ENCODE measurements at regions not wholly inside any gene's neighbourhood (a gene's known extent, or its start where the extent isn't known, plus 50 kb on each side); places are given as distances from the start of the nearest gene placed in this dataset.
A peak's percentile ranks its signal among the peaks of the same experiment; 100 is the strongest.
"Not testable (repeated sequence)": the region's sequence is repeated elsewhere in the genome, so short reads cannot be mapped to it uniquely, and the experiment has no call there.

DNA sequence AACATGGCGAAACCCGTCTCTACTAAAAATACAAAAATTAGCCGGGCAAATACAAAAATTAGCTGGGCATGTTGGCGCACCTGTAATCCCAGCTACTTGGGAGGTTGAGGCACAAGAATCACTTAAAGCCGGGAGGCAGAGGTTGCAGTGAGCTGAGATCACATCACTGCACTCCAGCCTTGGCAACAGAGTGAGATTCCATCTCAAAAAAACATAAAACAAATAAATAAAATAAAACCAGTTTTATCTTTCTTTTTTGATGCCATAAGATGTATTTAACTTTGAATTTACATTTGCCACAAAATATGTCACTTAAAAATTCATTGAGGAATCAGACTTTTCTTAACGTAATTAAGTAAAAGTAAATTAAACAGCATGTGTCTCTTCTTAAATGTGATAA, 113.3 kb upstream of the ERRFI1 start:
- no peak for DNase-seq

DNA sequence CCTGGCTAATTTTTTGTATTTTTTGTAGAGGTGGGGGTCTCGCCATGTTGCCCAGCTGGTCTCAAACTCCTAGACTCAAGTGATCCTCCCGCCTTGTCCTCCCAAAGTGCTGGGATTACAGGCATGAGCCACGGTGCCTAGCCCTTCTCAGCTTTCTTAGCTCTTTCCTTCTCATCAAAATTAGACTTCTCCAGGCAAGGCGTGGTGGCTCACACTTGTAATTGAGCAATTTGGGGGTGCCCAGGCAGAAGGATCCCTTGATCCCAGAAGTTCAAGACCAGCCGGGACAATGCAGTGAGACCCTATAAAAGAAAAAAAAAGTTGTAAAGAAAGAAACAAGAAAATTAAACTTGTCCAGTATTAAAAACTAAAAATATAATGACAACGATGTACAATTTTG, 112.6 kb upstream of the ERRFI1 start:
- DNase-seq, result no peak

DNA sequence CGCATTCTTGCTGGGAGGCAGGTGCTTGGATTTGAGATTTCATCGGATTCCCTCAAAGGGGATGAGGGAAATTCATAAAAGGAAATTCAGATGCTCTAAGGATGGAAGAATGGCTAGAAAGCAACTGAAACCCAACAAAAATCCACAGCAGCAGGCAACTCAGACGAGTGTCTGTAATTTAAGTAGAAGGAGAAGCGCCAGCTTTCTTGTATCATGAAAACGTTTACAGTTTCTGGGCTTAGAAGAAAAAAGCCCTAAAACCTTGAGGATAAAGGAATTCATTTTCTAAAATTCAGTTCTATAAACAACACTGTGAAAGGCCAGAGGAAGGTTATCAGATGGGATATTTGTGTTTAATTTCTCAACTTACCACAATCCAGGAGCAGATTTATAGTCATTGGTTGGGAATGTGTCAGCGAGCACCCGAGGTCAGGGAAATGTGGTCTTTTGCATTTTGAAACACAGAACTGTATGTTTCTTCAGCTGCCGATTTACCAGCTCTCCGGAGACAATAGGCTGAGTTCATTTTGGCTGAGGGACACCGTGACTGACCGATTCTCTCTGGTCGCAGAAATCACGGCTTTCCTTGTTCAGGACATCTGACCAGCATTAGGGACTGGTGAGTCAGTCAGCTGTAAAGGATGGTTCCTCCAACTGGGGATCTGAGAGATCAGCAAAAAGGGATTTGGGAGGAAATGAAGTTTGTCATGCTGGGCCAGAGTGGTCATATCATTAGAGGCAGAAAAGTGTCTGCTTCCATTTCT, 111.6 kb upstream of the ERRFI1 start:
- no peak for DNase-seq

DNA sequence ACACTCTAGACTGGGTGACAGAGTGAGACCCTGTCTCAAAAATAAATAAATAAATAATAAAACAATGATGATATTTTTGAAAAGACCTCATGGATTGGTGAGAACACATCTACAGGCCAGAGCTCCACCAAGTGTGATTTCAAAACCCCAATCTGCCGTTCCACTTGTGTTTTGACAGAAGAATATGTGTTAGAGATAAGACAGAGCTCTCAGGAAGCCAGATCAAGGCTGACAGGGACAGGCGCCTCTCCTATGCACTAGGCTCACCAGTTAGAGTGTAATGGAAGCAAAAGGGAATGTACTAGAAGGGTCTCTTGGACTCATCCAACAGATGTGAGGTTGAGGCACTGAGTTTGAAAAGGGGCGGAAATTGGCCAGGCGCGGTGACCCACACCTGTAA, 110.7 kb upstream of the ERRFI1 start:
- DNase-seq, result no peak

DNA sequence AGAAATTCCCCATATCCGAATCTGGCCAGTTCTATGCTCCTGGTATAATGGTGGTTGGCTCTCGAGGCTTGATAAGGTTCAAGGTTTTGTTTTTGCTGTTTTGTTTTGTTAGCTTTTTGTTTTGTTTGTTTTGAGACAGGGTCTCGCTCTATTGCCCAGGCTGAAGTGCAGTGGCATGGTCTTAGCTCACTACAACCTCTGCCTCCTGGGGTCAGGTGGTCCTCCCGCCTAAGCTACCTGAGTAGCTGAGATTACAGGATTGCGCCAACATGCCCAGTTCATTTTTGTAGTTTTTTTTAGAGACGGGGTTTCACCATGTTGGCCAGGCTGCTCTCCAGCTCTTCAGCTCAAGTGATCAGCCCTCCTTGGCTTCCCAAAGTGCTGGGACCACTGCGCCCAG, 109.1 kb upstream of the ERRFI1 start:
- DNase-seq, result no peak

DNA sequence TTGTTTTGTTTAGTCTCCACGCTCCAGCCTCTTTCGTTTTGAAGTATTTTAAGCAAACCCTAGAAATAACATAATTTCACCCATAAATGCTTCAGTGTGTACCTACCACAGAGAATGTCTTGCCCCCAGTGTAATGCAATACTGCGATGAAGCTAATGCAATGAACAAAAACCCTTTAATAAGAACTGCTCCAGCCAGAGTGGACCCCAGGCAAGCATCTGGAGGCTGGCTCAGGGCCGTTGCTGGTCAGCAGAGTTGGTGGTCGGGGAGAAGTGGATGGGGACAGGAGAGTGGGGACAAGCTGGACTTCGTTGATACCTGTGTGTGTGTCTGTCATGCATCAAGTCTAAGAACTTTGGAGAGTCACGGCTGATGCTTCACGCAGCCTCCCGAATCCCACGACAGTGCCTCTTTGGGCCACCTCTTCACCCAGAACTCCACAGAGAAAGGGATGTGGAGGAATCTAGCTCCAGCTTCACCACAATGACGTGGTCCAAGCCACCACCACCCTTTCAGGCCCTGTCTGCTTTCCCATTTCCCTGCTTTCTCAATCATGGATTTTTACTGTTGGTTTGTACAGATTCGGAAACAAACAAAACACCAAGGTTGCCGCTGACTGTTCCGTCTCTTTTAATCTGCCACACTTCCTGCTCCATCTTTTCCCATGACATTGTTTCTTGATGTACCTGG, 108.6 kb upstream of the ERRFI1 start:
- DNase-seq, result no peak

DNA sequence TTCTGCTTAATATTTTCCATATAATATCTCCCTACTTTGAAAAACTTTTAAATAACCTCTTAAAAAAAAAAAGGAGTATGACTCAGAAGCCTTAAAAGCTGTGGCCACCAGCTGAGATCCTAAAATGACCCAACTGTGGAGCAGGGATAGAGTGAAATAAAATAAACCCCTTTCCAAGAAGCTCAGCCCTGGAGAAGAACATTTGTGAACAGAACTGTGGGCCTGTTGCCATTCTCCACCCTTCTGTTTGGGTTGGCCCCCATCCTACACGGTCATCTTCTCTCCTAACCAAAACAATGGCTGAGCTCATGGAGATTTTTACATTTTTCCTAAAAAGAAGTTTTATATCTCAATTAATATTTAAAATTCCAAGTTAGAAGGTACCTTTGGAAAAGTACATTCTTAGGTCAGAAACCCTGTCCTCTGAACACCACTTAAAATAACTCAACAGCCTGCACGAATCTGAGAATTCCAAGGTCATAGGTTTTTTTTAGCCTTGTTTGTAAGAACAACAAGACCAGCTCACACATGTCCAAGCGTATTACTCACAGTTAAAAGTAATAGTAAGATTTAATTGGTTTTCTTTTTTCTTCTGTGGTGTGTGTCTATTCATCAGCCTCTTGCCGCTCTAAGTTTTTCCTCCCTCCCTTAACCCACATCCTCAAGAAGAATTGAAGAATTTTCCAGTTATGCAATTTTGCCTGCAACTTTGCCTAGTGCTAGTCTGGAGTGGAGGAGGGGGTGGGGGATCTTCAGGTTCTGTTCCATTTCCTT, 107.7 kb upstream of the ERRFI1 start:
- DNase-seq, result no peak

DNA sequence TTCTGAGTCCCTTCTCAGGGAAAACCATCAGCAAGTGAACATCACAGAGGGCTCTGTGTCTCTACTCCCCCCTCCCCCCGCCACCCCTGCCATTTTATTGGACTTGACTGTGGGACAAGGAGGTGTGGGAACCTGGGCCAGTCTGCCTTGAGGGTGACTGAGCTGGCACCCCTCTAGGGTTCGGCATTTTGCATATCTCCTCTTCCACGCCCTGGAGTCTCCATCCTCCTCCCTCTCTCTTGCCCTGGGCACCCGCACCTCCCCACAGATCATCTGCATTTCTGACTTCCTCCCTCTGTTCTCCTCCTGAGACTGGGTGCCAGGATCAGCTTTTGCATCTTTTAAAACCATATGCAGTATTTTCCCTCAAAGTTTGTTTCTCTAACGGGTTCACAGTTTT, 107.1 kb upstream of the ERRFI1 start:
- DNase-seq, result no peak

DNA sequence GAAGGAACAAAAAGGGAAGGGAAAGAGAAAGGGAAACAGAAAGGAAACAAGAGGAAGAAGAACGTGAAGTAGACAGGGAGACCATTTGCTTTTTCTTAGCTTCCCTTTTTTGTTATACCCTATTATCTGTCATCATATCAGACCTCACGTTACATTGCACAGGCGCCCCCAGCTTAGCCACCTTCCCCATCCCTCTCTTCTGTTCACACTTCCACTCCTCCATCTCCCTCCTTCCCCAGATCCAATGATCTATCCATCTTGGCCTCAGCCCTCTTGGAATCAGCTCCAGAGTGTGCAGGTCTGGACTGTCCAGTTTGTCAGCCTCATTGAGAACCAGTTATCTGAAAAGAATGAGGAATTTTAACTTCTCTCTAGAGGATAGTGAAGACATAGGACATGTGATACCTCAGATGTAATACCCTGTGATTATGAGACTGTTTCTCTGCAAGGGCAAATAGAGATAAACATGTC, 101.1 kb upstream of the ERRFI1 start:
- DNase-seq, result no peak

DNA sequence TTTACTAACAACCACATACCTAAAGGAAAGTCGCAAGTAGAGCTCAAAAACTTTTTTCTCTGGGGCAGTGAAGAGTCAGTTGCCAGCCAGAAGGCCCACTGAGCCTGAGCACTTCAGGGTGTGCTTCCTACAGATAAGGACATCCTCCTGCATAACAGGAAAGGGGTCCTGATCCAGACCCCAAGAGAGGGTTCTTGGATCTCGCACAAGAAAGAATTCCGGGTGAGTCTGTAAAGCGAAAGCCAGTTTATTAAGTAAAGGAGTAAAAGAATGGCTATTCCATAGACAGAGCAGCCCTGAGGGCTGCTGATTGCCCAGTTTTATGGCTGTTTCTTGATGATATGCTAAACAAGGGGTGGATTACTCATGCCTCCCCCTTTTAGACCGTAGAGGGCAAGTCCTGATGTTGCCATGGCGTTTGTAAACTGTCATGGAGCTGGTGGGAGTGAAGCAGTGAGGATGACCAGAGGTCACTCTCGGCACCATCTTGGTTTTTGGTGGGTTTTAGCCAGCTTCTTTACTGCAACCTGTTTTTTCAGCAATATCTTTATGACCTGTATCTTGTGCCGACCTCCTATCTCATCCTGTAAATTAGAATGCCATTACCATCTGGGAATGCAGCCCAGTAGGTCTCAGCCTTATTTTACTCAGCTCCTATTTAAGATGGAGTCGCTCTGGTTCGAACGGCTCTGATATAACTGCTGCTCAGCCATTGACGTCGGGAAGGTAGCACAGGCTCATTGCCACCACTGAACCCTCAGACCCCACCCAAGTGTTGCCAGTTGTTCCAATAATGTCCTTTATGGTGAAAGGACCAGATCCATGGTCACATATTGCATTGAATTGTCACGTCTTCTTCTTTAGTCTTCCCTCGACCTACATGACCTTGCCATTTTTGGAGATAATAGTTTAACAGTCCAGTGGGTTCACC, 96.6 kb upstream of the ERRFI1 start:
- DNase-seq, result no peak

DNA sequence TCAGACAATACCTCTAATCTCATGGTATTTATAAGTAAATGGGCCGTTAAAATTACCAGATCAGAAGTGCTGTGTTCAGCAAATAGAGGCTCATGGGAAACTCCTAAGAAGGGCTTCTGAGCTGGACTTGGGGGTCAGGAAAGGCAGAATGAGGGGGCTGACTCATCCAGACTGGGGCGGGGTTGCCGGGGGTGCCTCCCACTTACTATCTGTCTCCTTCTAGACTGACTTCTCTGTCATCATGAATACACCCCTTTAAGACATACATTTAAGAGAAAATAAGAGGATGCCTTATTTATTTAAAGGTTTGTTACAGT, 96.0 kb upstream of the ERRFI1 start:
- DNase-seq, result peak; percentile 12

DNA sequence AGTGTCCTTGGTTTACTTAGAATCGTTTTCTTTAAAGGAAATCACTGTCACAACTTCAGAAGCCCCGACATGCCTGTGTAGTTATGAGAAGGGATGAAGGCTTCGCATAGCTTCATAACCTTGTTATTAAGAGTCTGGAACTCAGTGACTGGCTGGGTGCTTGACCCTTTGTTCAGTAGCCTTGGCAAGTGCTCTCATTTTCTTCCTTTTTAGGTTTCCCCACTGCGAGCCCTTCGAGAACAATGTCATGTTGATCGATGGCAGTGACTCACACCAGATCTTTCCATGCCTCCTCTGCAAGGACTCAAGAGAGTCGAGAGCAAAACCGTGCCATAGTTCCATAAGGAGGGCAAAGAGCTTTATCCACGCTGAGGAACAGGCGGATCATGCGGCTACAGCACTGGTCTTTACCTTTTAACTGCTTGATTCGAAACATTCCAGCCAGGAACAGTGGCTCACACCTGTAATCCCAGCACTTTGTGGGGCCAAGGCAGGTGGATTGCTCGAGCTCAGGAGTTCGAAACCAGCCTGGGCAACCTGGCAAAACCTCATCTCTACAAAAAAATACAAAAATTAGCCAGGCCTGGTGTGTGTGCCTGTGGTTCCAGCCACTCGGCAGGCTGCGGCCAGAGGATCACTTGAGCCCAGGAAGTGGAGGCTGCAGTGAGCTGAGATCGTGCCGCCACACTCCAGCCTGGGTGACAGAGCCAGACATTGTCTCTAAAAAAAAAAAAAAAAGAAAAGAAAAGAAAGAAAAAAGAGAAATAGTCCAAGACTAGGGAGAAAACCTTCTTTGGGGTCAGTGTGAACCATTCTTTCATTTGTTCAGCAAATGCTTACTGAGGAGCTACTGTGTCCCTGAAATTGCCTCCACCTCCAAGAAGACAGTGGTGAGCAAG, 95.4 kb upstream of the ERRFI1 start:
- DNase-seq, result no peak

DNA sequence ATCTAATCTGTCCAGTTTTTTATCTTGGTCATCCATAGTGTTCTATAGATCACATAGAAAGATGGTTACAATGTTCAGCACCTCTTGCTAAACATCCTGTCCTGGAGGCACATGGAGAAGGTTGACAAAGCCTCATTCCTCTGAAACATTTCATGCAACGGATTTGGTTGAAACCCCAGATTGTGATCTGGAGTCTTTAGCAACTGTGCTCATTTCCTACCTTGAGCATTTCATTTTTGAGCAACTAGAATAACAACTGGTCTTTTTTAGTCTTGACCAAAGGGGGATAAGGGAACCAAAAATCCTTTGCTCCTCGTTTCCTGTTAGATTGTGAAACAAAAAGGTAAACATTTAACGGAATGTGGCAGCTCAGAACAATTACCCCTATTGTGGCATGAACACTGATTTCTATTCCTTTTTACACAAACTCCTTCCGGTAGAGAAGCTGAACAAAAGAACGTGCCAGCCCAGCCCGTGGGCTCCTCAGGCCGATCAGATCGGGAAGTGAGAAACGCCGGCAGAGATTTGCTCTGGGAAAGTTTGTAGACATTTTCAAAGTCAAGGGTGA, 94.7 kb upstream of the ERRFI1 start:
- DNase-seq, result no peak

DNA sequence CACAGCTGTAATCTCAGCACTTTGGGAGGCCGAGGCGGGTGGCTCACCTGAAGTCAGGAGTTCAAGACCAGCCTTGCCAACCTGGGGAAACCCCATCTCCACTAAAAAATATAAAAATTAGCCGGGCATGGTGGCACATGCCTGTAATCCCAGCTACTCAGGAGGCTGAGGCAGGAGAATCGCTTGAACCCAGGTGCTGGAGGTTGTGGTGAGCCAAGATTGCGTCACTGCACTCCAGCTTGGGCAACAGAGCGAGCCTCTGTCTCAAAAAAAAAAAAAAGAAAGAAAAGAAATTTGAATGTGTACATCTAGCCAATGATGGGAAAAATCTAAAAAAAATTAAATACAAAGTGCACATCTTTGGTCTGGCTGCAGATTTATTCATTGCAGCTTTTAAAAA, 92.6 kb upstream of the ERRFI1 start:
- DNase-seq, result not testable (repeated sequence)

DNA sequence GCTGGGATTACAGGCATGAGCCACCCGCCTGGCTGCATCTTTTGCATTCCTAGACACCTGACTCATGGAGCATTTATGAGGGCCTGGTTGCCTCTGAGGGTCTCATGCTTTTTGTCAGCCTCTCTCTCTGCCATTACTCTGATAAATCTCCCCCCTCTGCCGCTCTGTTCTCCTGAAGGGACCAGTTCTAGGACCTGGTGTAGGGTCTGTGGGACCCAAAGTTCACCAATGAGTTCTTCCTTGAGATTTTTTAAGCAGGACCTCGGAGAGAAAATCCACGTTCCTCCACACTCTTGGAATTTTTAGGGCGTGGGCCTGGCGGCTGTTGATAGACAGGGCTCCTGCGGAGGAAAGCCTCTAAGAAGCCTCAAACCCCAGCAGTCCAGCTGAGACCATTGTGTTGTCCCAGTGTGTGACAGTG, 91.9 kb upstream of the ERRFI1 start:
- DNase-seq, result no peak

DNA sequence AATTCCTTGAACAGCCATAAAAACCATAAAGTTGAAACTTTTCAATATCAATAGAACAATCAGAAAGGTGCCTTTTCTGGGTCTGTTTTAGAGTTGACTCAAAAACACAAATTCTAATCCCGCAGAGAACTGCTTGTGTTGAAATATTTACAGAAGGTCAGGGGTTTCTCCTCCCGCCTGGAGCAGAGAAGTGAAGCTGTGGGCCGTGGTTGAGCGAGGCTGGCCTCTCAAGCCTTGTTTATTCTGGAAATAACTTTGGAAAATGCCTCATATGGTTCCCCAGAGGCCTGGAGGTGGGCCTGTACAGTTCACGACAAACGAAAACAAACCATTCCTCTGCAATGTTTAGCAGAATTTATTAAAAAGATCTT, 90.8 kb upstream of the ERRFI1 start:
- no peak for DNase-seq

DNA sequence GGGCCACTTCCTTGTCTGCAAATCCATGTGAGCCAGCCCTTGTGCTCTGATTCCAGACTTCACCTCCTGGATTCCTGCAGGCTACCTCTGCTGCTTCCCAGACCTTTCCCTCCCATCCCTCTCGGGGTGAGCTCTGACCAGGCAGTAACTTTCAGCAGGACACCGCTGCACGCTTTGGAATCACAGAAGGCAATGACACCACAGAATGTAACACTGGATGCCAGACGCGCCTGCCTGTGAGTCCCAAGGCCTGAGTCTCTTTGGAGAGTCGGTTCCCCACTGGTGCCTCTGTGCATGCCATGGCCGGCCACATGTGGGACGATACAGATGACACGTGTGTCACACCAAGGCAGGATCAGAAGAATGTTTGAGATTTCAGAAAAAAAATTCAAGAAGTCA, 89.7 kb upstream of the ERRFI1 start:
- no peak for DNase-seq

DNA sequence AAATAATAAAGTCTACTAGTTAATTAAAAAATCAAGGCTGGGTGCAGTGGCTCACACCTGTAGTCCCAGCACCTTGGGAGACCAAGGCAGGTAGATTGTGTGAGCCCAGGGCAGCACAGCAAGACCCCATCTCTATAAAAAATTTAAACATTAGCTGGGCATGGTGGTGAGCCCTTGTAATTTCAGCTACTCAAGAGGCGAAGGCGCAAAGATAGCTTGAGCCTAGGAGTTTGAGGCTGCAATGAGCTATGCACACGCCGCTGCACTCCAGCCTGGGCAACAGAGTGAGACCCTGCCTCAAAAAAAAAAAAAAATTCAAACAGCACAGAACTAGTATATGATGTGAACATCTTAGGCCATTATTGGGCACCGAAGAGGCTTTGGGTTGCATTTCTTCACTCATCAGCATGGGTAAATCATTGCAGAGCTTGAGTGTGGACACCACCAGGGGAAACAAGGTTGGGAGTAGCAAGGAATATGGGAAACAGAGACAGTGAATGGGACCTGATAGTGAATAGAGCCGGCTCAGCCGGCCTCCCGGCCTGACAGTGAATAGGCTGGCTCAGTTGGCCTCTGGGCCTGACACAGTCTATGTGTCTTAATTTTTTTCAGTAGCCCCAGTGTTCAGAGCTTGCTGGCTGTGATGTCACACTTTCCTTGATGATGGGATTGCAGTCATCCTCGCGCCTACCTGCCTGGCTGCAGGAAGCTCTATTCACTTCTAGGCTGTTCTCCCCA, 89.1 kb upstream of the ERRFI1 start:
- DNase-seq, result no peak

DNA sequence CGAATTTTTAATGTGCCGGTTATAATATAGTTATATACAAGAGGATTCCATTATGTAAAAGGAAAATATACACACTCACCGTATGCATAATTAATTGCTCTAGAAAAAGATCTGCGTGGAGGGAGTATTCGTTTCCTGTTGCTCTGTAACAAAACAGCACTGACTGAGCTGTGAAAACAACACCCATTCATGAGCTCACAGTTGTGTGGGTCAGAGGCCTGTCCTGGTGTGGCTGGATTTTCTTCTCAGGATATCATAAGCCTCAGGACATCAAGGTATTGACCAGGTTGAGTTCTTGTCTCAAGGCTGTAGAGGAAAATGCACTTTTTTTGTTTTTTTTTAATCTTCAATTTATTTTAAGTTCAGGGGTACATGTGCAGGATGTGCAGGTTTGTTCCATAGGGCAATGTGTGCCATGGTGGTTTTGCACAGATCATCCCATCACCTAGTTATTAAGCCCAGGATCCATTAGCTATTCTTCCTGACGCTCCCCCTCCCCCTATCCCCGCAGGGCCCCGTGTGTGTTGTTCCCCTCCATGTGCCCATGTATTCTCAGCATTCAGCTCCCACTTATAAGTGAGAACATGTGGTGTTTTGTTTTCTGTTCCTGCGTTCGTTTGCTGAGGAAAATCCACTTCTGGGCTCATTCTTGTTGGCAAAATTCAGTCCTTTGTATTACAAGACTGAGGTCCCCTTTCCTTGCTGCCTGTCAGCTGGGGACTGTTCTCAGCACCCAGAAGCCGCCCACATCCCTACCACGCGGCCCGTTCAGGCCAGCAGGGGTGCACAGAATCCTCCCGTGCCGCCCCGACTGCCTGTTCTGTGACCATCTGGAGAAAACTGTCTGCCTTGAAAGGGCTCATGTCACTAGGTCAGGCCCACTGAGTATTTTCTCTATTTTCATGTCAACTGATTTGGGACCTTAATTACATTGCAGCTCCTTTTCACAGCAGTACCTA, 87.4 kb upstream of the ERRFI1 start:
- no peak for DNase-seq
